GM18511 (cell line): ENCODE measurements at regions not wholly inside any gene's neighbourhood (a gene's known extent, or its start where the extent isn't known, plus 50 kb on each side); places are given as distances from the start of the nearest gene placed in this dataset.

ENCODE experiments used
- ATAC-seq: cut with Tn5 transposase; IDR thresholded peaks from one replicate; pipeline ENCODE4 v1.9.1; 2021; ENCODE audit warnings: mild to moderate bottlenecking, moderate library complexity; ENCODE audit not compliant: unreplicated experiment

DNA sequence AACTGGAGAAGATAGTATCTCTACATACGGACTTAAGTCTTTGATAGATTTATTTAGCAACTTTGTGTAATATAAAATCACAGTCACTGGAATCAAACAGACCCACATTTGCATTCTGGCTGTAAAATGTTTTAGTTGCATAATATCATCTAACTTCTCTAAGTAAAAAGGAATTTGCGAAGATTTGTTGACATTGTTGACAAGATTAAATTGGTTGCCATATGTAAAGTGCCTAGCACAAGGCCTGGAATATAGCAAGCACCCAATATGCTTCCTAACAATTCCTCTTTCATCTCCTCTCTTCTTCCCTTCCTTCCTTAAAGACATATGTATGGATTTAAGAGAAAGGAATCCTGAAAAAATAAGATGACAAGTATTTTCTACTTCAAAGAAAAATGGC lies 295.4 kb upstream of the PPFIA2 start:
- no peak for ATAC-seq

- ATAC-seq: no peak
Measured at GRCh38 chr12:82047446-82047845, 288.3 kb upstream of the PPFIA2 start.

DNA sequence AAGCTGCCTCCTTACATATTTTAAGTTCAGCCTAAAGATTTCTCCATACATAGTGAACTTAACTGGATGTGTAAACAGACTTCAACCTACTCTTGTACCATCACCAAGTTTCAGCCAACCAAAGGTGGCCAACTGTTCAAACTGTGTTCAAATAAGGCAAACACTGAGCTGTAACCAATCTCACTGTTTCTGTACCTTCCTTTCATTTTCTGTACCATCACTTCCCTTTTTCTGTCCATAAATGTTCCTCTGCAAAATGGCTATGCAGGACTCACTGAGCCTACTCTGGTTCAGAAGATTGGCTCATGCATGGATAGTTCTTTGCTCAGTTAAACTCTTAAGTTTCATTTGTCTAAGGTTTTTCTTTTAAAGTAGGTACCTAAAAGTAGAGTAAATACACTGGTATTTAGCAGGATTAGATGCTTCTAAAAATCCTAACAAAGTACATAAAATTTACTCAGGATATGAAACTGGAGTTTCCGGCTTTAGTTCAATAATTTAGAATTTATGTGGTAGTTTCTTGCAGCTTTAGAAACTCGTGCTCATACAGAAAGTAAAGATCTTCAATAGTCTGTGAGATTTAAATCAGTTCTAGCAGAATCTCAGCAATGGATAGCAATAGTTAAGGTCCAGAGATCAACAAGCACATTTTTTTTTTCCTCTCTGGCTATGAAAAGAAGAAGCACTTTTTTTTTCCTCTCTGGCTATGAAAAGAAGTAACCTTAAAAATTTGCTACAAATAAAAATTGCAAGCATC lies 282.0 kb upstream of the PPFIA2 start:
- ATAC-seq: peak; percentile 90

DNA sequence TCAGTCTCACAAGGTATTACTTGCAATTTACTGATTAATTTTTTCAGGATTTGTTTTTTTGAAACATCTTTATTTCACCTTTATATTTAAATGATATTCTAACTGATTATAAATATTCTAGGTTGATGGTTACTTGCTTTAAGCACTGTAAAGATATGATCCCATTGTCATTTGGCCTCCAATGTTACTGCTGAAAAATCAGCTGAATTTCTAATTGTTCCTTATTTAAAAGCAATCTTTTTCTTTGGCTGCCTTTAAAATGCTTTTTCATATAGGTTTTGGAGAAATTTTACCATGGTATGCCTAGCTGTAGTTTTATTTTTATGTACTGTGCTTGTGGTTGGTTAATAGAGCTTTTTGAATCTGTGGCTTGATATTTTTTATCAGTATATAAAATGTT lies 275.6 kb upstream of the PPFIA2 start:
- no peak for ATAC-seq

DNA sequence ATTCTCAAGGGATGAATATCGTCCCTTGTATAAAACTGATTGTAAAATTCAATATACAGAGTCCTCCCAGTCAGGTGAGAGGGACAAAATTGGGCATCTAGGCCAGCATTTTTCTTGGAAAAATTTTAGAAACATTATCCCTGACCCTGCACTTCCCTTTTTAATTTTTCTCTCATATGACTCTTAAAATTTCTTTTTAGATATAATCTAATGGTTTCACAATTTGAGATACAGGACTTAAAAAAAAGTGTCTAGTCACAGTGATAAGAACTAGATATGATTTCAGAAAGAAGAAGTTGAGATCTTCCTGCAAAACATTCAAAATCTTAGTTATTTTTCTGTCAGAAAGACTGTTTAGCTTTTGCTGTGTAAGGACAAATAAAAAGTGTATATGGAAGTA lies 270.8 kb upstream of the PPFIA2 start:
- no peak for ATAC-seq

DNA sequence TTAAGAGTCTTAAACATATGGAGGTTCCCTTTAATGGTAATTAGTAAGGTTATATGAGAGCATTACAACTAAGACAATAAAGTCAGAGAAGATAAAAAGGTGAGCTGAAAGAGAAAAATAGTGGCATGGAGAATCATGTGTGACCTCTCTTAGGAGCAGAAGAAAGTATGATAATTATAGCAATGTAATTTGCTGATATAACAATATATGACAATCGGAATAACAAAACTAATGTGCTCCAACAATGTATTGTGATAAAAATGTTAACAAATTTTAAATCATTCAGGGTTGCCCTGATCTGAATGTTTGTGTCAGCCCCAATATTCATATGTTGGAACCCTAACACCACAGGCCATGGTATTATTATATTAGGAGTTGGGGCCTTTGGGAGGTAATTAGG lies 269.6 kb upstream of the PPFIA2 start:
- ATAC-seq: no peak

DNA sequence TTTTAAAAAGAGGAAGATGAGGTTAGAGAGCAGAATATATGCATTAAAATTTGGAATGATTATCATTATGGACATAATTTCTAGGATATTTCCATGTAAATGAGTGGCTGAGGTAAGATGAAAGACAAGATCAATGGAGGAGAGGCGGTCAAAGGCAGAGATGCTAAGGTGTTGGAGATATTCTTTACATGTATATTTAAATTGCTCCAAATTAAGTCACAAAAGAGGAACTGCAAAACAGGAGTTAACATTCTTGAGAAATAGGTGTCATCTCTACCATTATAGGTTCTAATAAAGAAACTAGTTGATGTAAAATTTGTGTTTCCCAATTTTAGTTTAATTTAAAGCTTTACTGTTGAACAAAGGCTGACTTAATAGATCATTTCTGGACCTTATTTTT lies 268.5 kb upstream of the PPFIA2 start:
- peak; percentile 70 for ATAC-seq

- ATAC-seq: no peak
Measured at GRCh38 chr12:82025462-82025861, 266.3 kb upstream of the PPFIA2 start.

- no peak for ATAC-seq
Measured at GRCh38 chr12:82019533-82019932, 260.4 kb upstream of the PPFIA2 start.

- ATAC-seq: peak; percentile 96
Measured at GRCh38 chr12:82015623-82016347, 256.6 kb upstream of the PPFIA2 start.

- no peak for ATAC-seq
Measured at GRCh38 chr12:82012176-82012575, 253.0 kb upstream of the PPFIA2 start.

- no peak for ATAC-seq
Measured at GRCh38 chr12:82009524-82009923, 250.4 kb upstream of the PPFIA2 start.

DNA sequence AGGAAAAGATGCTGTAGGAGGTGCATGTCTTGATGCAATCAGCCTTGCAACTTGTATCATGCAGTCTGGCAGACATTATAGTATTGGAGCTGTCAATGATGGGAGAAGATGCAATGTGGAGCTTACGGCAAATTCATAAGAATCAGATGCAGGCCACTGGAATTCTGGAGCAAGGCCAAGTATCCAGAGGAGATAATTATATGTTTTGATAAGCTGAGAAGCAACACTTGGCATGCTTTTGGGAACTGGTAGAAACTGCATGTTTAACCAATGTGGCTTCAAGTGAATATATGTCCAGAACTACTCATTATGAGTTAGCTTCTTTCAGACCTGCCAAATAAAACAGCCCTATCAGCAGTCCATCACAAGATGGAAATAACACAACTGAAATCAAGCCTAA lies 249.1 kb upstream of the PPFIA2 start:
- no peak for ATAC-seq

DNA sequence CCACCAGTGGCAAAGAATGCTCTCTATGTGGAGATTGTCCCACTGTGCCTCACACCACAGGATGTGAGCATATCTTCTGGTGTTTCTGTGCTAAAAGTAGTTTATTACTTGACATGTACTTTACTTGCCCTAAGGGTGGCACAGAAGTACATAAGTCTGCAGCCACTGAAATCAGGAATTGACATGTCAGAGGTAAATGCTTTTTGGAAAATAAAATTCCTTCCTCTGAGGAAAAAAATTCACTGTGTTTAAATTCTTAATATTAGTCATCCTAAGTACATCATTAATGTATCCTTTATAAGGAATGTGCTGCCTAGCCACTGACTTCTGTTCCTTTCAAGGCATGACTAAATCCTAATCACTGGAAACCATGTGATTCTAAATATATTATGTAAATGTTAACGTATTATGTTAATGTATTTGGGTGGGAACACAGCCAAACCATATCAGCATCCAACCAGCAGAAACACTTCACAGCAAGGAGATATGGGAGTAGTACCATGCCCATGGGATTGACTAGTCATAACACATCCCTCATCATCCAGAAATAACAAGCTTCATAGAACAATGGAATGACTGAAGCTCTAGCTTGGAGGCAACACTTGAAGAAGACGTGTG lies 239.7 kb upstream of the PPFIA2 start:
- no peak for ATAC-seq

GRCh38 chr12:81992461-81992860 lies 233.3 kb upstream of the PPFIA2 start:
- ATAC-seq: peak; percentile 85

DNA sequence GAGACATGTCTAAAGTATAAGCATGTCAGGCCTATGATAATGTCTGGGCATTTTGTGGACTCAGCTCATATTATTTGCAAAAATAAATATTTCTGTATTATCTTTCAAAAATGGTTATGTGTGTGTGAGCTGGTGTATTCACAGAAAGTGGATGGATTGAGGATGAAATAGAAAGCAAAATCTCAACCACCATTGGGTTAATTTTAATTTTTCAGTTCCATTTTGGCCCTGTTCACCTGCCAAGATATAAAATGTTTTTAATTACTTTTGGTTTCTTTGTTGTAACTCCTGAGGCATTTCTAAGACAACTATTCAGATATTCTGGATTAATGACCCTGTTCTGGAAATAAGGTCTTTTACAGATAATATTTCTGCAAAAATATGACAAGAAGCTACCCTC lies 232.7 kb upstream of the PPFIA2 start:
- peak; percentile 42 for ATAC-seq

GRCh38 chr12:81988362-81988761 lies 229.2 kb upstream of the PPFIA2 start:
- ATAC-seq: no peak

DNA sequence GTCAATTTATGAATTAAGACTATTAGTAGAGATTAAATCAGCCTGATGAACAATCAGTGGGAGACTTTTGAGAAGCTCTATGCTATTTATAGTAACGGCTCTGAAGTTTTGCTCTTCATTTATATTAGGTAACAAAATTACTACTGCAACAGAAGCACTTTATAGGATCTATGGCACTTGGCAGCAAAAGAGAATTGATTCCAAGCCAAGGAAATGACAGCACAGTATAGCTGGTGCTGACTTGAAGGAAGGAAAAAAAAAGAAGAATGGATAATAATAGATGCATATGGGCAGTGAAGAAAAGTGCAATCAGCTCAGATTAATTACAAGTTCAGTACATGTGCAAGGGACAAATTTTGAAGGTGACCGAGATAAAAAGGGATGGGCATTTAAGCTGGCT lies 228.2 kb upstream of the PPFIA2 start:
- ATAC-seq: no peak

DNA sequence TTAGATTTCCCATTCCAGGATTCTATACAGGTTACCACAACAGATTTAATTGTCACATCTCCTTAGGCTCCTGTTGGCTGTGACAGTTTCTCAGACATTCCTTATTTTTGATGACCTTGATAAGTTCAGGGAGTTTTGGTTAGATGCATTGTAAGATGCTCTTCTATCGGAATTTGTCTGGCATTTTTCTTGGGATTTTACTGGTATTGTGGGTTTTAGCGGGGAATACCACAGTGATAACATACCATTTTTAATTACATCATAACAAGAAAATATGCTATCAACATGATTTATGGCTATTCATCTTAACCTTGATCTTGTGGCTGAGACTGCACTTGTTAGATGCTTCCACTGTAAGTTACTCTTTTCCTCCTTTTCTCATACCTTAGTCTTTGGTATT lies 217.5 kb upstream of the PPFIA2 start:
- ATAC-seq: no peak

GRCh38 chr12:81974762-81975161 lies 215.6 kb upstream of the PPFIA2 start:
- no peak for ATAC-seq

DNA sequence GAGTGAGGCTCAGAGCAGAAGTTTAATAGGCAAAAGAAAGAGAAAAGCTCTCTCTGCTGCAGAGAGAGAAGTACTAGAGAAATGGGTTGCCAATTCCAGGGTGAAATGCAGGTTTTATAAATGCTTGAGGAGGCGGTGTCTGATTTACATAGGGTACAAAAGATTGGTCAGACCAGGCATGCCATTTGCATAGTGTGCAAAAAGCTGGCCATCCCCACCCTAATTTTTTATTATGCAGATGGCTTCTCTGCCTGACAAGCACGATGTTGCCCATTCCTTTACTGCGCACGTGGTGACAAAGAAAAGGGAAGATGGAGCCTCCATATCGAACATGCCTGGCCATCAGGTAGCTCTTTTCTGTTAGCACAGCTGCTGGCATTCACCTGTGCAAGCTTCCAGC lies 209.3 kb upstream of the PPFIA2 start:
- ATAC-seq: no peak

GRCh38 chr12:81963636-81964035 lies 204.5 kb upstream of the PPFIA2 start:
- no peak for ATAC-seq
